HG02610 (cell line): ENCODE measurements at regions not wholly inside any gene's neighbourhood (a gene's known extent, or its start where the extent isn't known, plus 50 kb on each side); places are given as distances from the start of the nearest gene placed in this dataset.
"Not testable (repeated sequence)": the region's sequence is repeated elsewhere in the genome, so short reads cannot be mapped to it uniquely, and the experiment has no call there.

Experiments
- ATAC-seq: cut with Tn5 transposase; IDR thresholded peaks from one replicate; pipeline ENCODE4 v1.9.1; 2021; ENCODE audit warnings: mild to moderate bottlenecking, moderate library complexity; ENCODE audit not compliant: unreplicated experiment

- no peak for ATAC-seq
These were observed 56.3 kb upstream of the NCKAP5 start for GRCh38 chr2:133624551-133624950.

DNA sequence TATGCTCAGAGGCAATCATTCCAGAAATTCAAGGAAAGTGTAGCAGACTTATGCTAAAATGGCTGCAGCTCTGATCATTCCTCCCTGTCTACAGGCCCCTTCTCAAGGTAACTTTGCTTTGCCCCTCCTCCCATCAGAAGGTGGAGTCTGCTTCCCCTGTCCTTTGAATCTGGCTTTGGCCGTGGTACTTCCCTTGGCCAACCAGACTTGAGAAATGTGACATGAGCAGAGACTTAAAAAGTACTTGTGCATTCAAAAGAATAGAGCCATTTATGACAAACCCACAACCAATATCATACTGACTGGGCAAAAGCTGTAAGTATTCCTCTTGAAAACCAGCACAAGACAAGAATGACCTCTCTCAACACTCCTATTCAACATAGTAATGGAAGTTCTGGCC, 59.5 kb upstream of the NCKAP5 start:
- ATAC-seq = no peak

GRCh38 chr2:133633309-133633708, 65.0 kb upstream of the NCKAP5 start:
- ATAC-seq = no peak

DNA sequence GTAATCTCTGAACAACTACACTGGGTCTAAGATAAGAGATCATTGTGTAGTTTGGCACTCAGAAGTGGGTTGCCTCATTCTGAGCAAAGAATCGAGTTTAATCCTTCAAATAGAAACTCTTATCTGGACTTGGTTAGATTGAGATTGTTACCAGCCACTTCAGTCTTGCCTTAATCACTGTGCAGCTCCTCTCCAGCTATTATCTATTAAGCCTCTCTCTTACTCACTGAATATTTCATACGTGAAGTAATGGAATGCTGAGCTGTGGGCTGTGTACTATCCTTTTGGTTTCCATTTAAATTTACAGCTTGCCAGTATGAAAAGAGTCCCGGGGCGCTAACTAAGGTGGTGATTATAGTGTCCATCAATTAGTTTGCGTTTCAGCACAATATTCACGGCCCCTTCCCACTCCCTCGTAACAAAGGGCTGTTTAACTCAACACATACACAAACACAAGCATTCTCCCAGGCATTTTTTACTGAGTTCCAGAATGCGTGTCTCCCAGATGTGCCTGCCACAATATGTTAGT, 65.7 kb upstream of the NCKAP5 start:
- no peak for ATAC-seq

DNA sequence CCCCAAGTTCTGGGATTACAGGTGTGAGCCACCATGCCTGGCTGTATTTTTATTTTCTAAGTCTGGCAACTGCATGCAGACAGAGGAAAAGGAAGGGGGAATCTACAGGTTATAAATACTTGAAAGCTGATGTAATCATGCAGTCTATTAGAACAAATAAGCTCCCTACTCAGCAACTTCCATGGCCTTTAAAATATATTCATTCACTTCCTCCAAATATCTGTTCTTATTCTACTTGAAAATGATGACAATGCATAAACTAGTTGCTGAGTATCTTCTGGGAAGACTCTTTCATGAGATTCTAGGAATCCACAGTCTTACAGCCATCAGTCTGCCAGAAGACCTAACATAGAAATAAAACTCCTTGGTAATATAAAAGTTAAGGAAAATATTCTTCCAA, 66.9 kb upstream of the NCKAP5 start:
- ATAC-seq = no peak

DNA sequence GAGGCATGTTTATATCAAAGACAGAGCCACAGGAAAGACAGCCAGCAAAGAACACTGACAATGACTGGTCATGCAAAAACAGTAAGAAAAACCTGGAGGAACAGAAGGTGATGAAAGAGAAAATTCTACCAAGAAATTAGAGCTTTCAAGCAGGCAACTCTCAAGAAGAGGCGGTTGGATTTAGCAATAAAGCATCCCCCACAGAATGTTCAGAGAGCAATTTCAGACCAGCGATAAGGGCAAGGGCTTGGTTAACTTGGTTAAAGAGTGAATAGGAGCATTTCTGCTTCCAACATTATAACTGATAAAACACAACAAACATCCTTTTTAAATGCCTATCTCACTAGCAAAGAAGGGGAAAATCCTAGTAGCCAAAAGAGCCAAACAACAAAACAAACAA, 68.0 kb upstream of the NCKAP5 start:
- no peak for ATAC-seq

DNA sequence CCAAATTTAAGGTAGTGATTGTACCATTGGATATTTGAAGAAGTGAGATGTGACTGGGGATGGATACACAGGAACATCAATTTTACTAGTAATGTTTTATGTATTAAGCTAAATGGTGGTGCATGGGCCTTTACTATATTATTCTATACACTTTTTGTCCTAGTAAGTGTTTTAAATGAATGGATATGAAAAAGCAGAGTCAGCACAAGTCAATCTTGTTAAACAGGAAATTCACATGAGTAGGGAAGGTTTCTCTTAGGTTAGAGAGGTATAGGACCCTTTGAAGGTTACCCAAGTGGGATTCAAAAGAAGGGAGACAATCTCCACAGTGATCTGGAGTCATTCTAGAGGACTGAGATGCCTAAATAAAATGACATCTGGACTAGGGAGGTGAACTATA, 71.8 kb upstream of the NCKAP5 start:
- ATAC-seq = no peak

DNA sequence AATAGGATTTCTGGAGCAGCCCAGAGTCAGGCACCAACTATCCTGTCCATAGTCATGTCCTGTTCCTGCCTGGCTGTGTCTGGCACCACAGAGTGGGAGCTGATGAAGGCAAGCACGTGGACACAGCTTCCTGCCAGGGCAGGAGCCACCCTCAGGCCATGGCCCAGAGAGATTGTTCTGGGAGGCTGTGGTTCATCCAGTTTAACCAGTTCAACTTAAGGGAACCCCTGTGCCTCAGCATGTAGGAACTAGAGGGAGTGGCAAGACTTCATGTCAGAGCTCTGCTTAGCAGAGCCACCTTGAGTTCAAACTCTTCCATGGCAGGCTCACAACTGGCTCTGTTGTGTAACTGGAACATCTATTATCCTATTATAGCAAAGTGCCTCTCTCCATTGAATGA, 73.2 kb upstream of the NCKAP5 start:
- no peak for ATAC-seq

DNA sequence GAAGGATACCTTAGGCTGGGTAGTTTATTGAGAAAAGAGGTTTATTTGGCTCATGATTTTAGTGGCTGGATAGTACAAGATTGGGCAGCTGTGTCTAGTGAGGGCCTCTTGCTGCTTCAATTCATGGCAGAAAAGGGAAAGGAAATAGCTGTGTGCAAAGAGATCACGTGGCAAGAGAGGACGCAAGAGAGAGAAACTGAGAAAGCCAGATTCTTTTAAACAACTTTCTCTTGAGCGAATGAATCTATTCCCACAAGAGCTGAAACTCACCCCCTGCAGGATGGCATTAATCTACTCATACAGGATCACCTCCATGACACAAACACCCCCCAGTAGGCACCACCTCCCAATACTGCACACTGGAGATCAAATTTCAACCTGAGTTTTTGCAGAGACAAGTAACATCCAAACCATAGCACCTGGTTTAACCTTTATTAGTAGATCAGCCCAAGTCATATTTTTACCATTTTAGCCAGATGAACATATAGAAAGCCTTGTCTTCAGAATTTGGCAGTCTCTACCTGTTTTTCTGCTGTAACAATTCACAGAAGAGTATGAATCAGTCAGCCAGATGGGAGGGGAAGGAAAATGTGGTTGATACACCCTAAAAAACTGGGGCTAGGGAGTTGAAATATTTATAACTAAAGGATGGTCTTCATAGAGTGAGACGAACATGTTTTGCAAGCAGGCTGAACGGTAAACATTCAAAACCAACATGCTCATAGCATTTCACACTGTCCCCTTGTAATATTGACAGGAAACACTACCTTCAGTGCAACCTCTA, 73.9 kb upstream of the NCKAP5 start:
- ATAC-seq = no peak

GRCh38 chr2:133642791-133643191, 74.5 kb upstream of the NCKAP5 start:
- no peak for ATAC-seq

DNA sequence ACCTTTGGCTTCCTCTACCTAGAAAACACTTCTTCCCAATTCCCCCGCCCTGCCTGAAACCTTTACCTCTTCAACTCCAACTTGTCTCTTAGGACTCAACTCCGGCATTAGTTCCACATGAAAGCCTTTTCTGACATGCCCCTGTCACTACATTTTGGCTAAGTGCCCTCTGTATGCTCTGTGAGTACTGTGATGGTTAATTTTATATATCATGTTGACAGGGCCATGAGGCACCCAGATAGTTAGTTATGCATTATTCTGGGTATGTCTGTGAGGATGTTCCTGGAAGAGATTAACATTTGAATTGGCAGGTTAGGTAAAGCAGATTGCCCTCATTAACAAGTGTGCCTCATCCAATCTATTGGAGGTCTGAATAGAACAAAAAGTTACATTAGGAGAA, 75.6 kb upstream of the NCKAP5 start:
- no peak for ATAC-seq

DNA sequence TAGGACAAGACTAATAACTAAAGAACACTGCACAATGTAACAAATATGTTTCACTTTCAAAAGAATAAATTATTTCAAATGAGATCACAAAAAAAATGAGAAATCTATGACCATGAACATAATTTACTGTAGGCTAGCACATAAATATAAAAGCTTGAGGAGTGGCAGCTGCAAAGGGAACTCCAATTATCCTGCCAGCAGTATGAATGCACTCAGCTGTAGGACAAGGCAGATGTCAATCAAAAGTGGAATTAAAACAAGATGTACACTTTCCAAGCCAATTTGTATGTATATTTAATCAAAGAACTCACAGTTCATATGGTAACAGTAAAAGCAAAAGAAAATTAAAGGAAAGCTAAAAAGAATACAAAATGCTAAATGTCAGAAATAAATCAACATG, 76.6 kb upstream of the NCKAP5 start:
- ATAC-seq = no peak

GRCh38 chr2:133647386-133647785, 79.1 kb upstream of the NCKAP5 start:
- not testable (repeated sequence) for ATAC-seq

- ATAC-seq = no peak
These were observed 83.6 kb upstream of the NCKAP5 start for GRCh38 chr2:133651861-133652260.

DNA sequence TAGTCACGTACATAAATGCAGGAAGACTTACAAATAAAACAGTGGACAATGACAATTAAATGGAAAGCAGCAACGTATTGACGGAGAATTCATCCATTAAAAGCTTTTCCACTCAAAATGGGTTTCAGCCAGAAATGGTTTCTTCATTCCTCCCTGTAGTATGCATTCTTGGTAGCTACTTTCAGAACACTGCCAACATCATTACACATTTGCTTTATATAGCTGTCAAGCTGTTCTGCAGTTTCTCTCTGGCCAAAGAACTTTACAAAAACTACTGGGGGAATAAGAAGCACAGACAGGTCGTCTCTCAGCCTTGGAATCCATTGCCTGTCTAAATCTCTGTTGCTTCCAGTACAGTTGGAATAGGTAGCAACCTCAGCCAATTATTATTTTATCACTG, 84.1 kb upstream of the NCKAP5 start:
- no peak for ATAC-seq

GRCh38 chr2:133653056-133653455, 84.8 kb upstream of the NCKAP5 start:
- no peak for ATAC-seq

DNA sequence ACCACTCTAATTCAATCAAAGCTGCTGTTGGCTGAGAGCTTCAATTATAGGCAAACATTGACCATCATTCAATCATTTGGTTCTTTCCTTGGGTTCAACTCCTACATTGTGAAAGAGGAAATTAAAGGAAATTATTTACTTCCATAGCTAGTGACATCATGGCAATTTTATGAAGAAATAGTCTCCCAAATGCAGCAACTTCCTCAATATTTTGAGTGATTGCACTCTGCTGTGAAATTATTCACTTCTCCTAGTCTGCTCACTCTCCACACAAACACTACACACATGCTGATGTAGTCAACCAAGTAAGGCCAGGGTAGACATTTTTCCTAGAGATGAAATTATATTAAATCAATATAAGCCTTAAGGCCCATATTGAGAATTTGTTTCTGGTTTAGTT, 86.7 kb upstream of the NCKAP5 start:
- no peak for ATAC-seq

- ATAC-seq = no peak
These were observed 87.3 kb upstream of the NCKAP5 start for GRCh38 chr2:133655610-133656009.

DNA sequence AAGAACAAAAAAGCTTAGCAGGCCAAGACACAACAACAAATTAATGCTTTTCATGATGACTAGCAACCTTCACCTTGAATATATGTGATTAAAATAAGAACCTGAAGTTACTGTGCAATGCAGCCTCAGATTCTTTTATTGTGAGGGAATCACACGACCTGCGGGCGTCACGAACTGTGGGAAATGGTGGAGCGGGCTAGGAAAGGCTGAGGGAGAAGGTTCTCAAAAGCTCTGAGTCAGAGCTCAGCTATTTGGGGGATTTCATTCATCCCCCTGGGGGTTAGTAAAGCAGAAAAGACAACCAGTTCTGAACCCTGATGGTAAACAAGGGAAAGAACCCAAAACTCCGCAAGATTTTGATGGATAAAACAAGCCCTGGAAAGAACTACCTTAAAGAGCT, 89.3 kb upstream of the NCKAP5 start:
- ATAC-seq = no peak

GRCh38 chr2:133658020-133658903, 90.0 kb upstream of the NCKAP5 start:
- ATAC-seq = no peak

DNA sequence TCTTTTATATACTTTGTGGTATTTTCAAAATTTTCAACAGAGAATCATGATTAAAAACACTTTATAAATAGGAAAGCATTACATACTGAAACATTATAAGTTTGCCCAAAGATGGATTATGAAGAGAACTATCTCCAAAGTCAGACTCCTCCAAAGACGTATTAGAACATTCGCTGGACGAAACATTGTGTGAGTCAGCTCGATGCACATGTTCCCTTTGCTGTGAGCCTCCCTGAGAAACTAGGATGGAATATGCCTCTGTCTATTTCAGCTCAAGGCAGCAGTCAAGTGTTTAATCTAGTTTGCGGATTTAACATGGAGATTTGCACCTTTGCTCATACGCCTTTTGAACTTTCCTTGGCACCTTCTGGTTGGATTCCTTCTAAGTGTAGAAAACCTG, 92.2 kb upstream of the NCKAP5 start:
- no peak for ATAC-seq

GRCh38 chr2:133661392-133661791, 93.1 kb upstream of the NCKAP5 start:
- no peak for ATAC-seq
